ENCODE measurements at regions not wholly inside any gene's neighbourhood (a gene's known extent, or its start where the extent isn't known, plus 50 kb on each side); places are given as distances from the start of the nearest gene placed in this dataset.
"Not testable (repeated sequence)": the region's sequence is repeated elsewhere in the genome, so short reads cannot be mapped to it uniquely, and the experiment has no call there.

GRCh38 chr14:85907536-85907935 lies 377.6 kb downstream of the FLRT2 start:
- no peak for DNase-seq

- no peak for DNase-seq
Measured at GRCh38 chr14:85897808-85898207, 367.9 kb downstream of the FLRT2 start.

- no peak for DNase-seq
Measured at GRCh38 chr14:85895603-85896002, 365.7 kb downstream of the FLRT2 start.

- no peak for DNase-seq
Measured at GRCh38 chr14:85892251-85892650, 362.3 kb downstream of the FLRT2 start.

GRCh38 chr14:85883966-85884365 lies 354.0 kb downstream of the FLRT2 start:
- DNase-seq = no peak

- no peak for DNase-seq
Measured at GRCh38 chr14:85883101-85883500, 353.2 kb downstream of the FLRT2 start.

- DNase-seq = no peak
Measured at GRCh38 chr14:85881935-85882334, 352.0 kb downstream of the FLRT2 start.

GRCh38 chr14:85878874-85879273 lies 348.9 kb downstream of the FLRT2 start:
- no peak for DNase-seq

- DNase-seq = no peak
Measured at GRCh38 chr14:85873006-85873405, 343.1 kb downstream of the FLRT2 start.

- peak; percentile 16 for DNase-seq
Measured at GRCh38 chr14:85867450-85867849, 337.5 kb downstream of the FLRT2 start.

GRCh38 chr14:85865701-85866100 lies 335.8 kb downstream of the FLRT2 start:
- DNase-seq = no peak

GRCh38 chr14:85858634-85859033 lies 328.7 kb downstream of the FLRT2 start:
- DNase-seq = no peak

GRCh38 chr14:85856430-85856829 lies 326.5 kb downstream of the FLRT2 start:
- peak; percentile 21 for DNase-seq

- no peak for DNase-seq
Measured at GRCh38 chr14:85853996-85854526, 324.1 kb downstream of the FLRT2 start.

GRCh38 chr14:85852906-85853305 lies 323.0 kb downstream of the FLRT2 start:
- DNase-seq = no peak

- not testable (repeated sequence) for DNase-seq
Measured at GRCh38 chr14:85852123-85852522, 322.2 kb downstream of the FLRT2 start.

GRCh38 chr14:85830549-85830948 lies 300.6 kb downstream of the FLRT2 start:
- DNase-seq = not testable (repeated sequence)

- DNase-seq = not testable (repeated sequence)
Measured at GRCh38 chr14:85829601-85830000, 299.7 kb downstream of the FLRT2 start.

GRCh38 chr14:85824526-85824925 lies 294.6 kb downstream of the FLRT2 start:
- no peak for DNase-seq

GRCh38 chr14:85822236-85822635 lies 292.3 kb downstream of the FLRT2 start:
- DNase-seq = no peak

GRCh38 chr14:85817430-85817829 lies 287.5 kb downstream of the FLRT2 start:
- DNase-seq = no peak

- peak; percentile 55 for DNase-seq
Measured at GRCh38 chr14:85813040-85813439, 283.1 kb downstream of the FLRT2 start.

GRCh38 chr14:85811340-85811739 lies 281.4 kb downstream of the FLRT2 start:
- no peak for DNase-seq

GRCh38 chr14:85799668-85800067 lies 269.7 kb downstream of the FLRT2 start:
- no peak for DNase-seq

- no peak for DNase-seq
Measured at GRCh38 chr14:85798856-85799255, 268.9 kb downstream of the FLRT2 start.

- no peak for DNase-seq
Measured at GRCh38 chr14:85793533-85793932, 263.6 kb downstream of the FLRT2 start.
